ENCODE measurements at regions not wholly inside any gene's neighbourhood (a gene's known extent, or its start where the extent isn't known, plus 50 kb on each side); places are given as distances from the start of the nearest gene placed in this dataset.
A peak's percentile ranks its signal among the peaks of the same experiment; 100 is the strongest.

- no peaks in the 10 kb centered on the region for H3K27me3 ChIP-seq
- no peak for TF ChIP-seq CTCF (IDR thresholded peaks at IDR 0.05)
- no peak for TF ChIP-seq POLR2A (IDR thresholded peaks at IDR 0.05)
These were observed 243.9 kb upstream of the TANK start for GRCh38 chr2:160916300-160916699.

GRCh38 chr2:160917850-160918249, 242.4 kb upstream of the TANK start:
- H3K27me3 ChIP-seq: no peaks in the 10 kb centered on the region
- H3K9me3 ChIP-seq: no peaks in the 10 kb centered on the region
- H3K4me1 ChIP-seq: peaks cover 0 to 25% (median 6%) of the 10 kb centered on the region in 3 donors
- no peak overlapping the region for H3K4me3 ChIP-seq
- intact Hi-C loops (cut with DNase I): no loop called here
- 51 to 72% methylated on average over 3 of the region's 3 CpGs for WGBS, 2 donors
- DNase-seq: no peak
- no peak for TF ChIP-seq CTCF (IDR thresholded peaks at IDR 0.05)
- TF ChIP-seq POLR2A (IDR thresholded peaks at IDR 0.05): no peak
- H3K27ac ChIP-seq: no peak overlapping the region
- no peaks in the 10 kb centered on the region for H3K36me3 ChIP-seq

More at GRCh38 chr2:160916300-160916699, 243.9 kb upstream of the TANK start:
- Histone ChIP-seq H3K27ac (no peak overlapping the region), H3K36me3 (no peaks in the 10 kb centered on the region), H3K4me3 (no peak overlapping the region), H3K4me1 (peaks cover 0 to 22% (median 6%) of the 10 kb centered on the region in 3 donors), H3K9me3 (no peaks in the 10 kb centered on the region)
- WGBS, 2 donors: 90 to 95% methylated on average over 1 of the region's 1 CpG
- no peak for DNase-seq
- intact Hi-C loops (cut with DNase I): no loop called here

- Histone ChIP-seq H3K4me1 (peaks cover 0 to 25% (median 6%) of the 10 kb centered on the region in 3 donors), H3K4me3 (no peak overlapping the region), H3K9me3 (no peaks in the 10 kb centered on the region), H3K36me3 (no peaks in the 10 kb centered on the region), H3K27ac (no peak overlapping the region), H3K27me3 (no peaks in the 10 kb centered on the region)
- no peak for DNase-seq
- intact Hi-C loops (cut with DNase I): no loop called here
- no peak for TF ChIP-seq CTCF (IDR thresholded peaks at IDR 0.05)
- TF ChIP-seq POLR2A (IDR thresholded peaks at IDR 0.05): no peak
These were observed 242.0 kb upstream of the TANK start for GRCh38 chr2:160918258-160918657.

GRCh38 chr2:160918906-160919503, 241.2 kb upstream of the TANK start:
- H3K27ac ChIP-seq: no peak overlapping the region
- no peaks in the 10 kb centered on the region for H3K9me3 ChIP-seq
- DNase-seq: no peak
- H3K36me3 ChIP-seq: no peaks in the 10 kb centered on the region
- H3K4me3 ChIP-seq: no peak overlapping the region
- no peaks in the 10 kb centered on the region for H3K27me3 ChIP-seq
- H3K4me1 ChIP-seq: peaks cover 0 to 25% (median 6%) of the 10 kb centered on the region in 3 donors
- 39 to 45% methylated on average over 3 to 4 of the region's 4 CpGs for WGBS, 2 donors
- intact Hi-C loops (cut with DNase I): no loop called here
- TF ChIP-seq POLR2A (IDR thresholded peaks at IDR 0.05) (no peak), CTCF (IDR thresholded peaks at IDR 0.05) (peak in 5 of 6 experiments; percentile 41 to 68 (median 48))

- Histone ChIP-seq H3K4me1 (peaks cover 0 to 25% (median 6%) of the 10 kb centered on the region in 3 donors), H3K27ac (peak overlapping the region in 3 of 4 donors; percentile 34 to 78 (median 57)), H3K4me3 (no peak overlapping the region), H3K36me3 (no peaks in the 10 kb centered on the region), H3K9me3 (no peaks in the 10 kb centered on the region), H3K27me3 (no peaks in the 10 kb centered on the region)
- DNase-seq: no peak
- no peak for TF ChIP-seq CTCF (IDR thresholded peaks at IDR 0.05)
- no peak for TF ChIP-seq POLR2A (IDR thresholded peaks at IDR 0.05)
- intact Hi-C loops (cut with DNase I): no loop called here
- 75% methylated on average over 1 of the region's 1 CpG for WGBS, 2 donors
These were observed 240.2 kb upstream of the TANK start for GRCh38 chr2:160920061-160920460.

All from esophagus squamous epithelium (tissue), 5 donors.